GM18861 (cell line): ENCODE measurements at regions not wholly inside any gene's neighbourhood (a gene's known extent, or its start where the extent isn't known, plus 50 kb on each side); places are given as distances from the start of the nearest gene placed in this dataset.

ENCODE experiments used
- ATAC-seq: cut with Tn5 transposase; IDR thresholded peaks from one replicate; pipeline ENCODE4 v1.9.1; 2021; ENCODE audit not compliant: unreplicated experiment

- ATAC-seq, result no peak
These were observed 451.5 kb upstream of the FAT1 start for GRCh38 chr4:187175197-187175596.

- no peak for ATAC-seq
These were observed 452.7 kb upstream of the FAT1 start for GRCh38 chr4:187176261-187176910.

- no peak for ATAC-seq
These were observed 454.4 kb upstream of the FAT1 start for GRCh38 chr4:187178084-187178483.

GRCh38 chr4:187178587-187178986, 454.9 kb upstream of the FAT1 start:
- ATAC-seq, result no peak

GRCh38 chr4:187179086-187180058, 455.7 kb upstream of the FAT1 start:
- ATAC-seq, result no peak

- ATAC-seq, result no peak
These were observed 457.4 kb upstream of the FAT1 start for GRCh38 chr4:187181054-187181453.

- ATAC-seq, result no peak
These were observed 459.7 kb upstream of the FAT1 start for GRCh38 chr4:187183346-187183745.

GRCh38 chr4:187183826-187184225, 460.2 kb upstream of the FAT1 start:
- ATAC-seq, result no peak

- no peak for ATAC-seq
These were observed 460.9 kb upstream of the FAT1 start for GRCh38 chr4:187184508-187184907.

GRCh38 chr4:187188118-187188517, 464.5 kb upstream of the FAT1 start:
- ATAC-seq, result no peak

- no peak for ATAC-seq
These were observed 465.1 kb upstream of the FAT1 start for GRCh38 chr4:187188741-187189140.

GRCh38 chr4:187190390-187190789, 466.7 kb upstream of the FAT1 start:
- ATAC-seq, result no peak

- ATAC-seq, result no peak
These were observed 468.0 kb upstream of the FAT1 start for GRCh38 chr4:187191676-187192075.

- no peak for ATAC-seq
These were observed 468.6 kb upstream of the FAT1 start for GRCh38 chr4:187192266-187192665.

GRCh38 chr4:187193141-187193540, 469.5 kb upstream of the FAT1 start:
- ATAC-seq, result no peak

GRCh38 chr4:187204389-187204918, 480.8 kb upstream of the FAT1 start:
- ATAC-seq, result no peak

- ATAC-seq, result no peak
These were observed 484.3 kb upstream of the FAT1 start for GRCh38 chr4:187207931-187208330.

GRCh38 chr4:187208651-187209050, 485.0 kb upstream of the FAT1 start:
- no peak for ATAC-seq

GRCh38 chr4:187209921-187210613, 486.4 kb upstream of the FAT1 start:
- no peak for ATAC-seq

- ATAC-seq, result no peak
These were observed 488.9 kb upstream of the FAT1 start for GRCh38 chr4:187212446-187213080.

- no peak for ATAC-seq
These were observed 491.8 kb upstream of the FAT1 start for GRCh38 chr4:187215438-187215837.
